NCI-H187 treated with DMSO at 0.1 percent for 48 hours (cell line): ENCODE measurements at regions not wholly inside any gene's neighbourhood (a gene's known extent, or its start where the extent isn't known, plus 50 kb on each side); places are given as distances from the start of the nearest gene placed in this dataset.
"Not testable (repeated sequence)": the region's sequence is repeated elsewhere in the genome, so short reads cannot be mapped to it uniquely, and the experiment has no call there.

Source experiments
- DNase-seq: peaks from one replicate; lab custom pipeline; 2025; lab: John Stamatoyannopoulos, UW

DNA sequence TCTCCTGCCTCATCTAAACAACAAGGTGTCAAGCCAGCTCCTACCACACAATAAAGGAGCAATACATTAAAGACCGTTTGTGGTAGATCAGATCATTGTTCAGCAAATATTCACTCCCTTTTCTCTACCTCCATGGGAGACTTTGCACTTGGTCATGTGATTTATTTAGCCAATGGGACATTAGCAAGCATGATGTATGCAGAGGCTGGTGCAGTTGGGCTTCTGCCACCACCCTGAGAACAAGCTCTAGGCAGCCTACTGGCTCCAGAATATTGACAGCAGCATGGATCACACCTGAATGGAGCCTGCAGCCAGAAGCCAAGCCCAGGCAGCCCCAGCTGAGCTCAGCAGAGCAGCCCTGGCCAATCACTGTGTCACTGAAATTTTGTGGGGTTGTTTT, 99.4 kb upstream of the UBE2E2 start:
- no peak for DNase-seq

GRCh38 chr3:23105048-23105447, 98.1 kb upstream of the UBE2E2 start:
- DNase-seq = no peak

- no peak for DNase-seq
Observed at GRCh38 chr3:23106666-23107065, 96.5 kb upstream of the UBE2E2 start.

- DNase-seq = no peak
Observed at GRCh38 chr3:23107221-23107620, 95.9 kb upstream of the UBE2E2 start.

- DNase-seq = no peak
Observed at GRCh38 chr3:23108451-23109057, 94.6 kb upstream of the UBE2E2 start.

GRCh38 chr3:23111286-23111685, 91.8 kb upstream of the UBE2E2 start:
- DNase-seq = no peak

DNA sequence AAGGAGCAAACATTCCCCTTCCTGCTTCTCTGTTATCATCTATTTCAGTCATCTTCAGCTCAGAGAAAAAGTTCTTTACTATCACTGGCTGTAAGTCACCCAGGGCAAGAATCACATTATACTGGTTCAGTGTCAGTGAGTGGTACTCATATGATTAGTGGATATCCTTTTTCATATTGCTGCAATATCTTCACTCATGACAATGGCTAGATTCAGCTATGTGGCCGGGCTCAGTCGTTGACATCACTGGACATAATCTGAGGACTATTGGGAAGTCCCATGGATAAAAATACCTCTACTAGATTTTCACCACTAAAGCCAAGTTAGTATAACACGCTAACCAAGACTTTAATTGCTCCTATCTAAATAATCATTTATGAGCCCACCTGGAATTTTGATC, 91.3 kb upstream of the UBE2E2 start:
- no peak for DNase-seq

GRCh38 chr3:23112491-23112890, 90.6 kb upstream of the UBE2E2 start:
- DNase-seq = no peak

- no peak for DNase-seq
Observed at GRCh38 chr3:23113455-23114171, 89.5 kb upstream of the UBE2E2 start.

GRCh38 chr3:23114432-23114831, 88.7 kb upstream of the UBE2E2 start:
- no peak for DNase-seq

DNA sequence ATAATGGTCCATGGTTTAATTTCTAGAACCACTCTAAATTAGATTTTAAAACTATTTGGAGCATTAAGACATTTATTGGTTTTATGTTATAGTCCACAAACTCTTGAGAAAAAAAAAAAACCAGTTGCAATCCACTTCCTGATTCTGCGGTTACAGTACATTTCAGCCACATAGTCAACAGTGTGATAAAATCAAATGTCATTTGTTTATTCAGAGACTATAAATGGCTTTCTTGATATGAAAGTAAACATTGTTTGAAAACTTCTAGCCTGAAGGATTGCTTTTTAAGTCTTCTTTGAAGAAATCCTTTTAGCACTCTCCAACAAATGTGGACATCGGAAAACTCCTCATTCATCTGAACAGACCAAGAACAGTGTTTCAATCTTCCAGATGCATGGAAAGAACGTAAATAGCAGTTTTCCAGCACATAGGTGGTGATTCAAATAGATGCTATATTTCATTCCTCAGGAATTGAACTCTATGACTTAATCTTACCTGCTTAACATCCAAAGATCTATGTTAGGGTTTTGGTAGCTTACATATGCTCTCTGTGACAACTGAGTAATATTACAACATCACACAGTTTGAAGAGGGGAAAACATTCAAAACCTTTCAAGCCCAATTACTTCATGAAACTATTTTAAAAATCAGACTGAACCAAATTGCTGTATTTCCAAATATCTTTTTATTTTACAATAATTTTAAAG, 87.8 kb upstream of the UBE2E2 start:
- DNase-seq = no peak

DNA sequence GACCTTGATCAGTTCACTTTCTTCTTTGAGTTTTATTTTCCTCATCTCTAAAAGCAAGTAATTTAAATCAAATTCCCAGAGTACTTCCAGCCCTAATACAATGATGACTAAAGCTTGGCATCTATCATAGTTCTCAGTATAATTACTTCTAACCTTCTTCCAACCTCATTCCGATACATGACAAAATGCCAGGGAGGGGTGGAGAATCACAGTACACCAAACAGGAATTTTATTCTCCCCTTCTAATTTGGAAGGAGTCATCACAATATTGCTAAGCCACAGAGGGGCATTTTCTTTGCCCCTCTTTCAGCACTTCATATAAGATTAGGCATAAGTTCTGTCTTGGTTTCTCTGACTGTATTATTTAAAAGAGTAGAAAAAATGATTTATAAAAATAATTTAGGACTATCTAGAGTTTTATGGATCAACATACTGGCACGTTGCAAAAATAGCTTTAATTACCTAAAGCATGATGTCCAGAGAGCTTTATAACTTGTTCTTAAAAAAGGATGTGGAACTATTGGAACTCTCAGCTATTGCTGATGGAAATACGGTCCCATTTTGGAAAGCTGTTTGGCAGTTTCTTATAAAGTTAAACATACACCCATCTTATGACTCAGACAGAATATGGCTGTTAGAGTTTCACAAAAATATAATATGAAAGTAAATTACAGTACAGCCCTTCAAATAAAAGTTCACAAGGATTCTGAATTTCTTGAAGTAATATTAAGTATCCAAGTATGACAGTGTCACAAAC, 86.9 kb upstream of the UBE2E2 start:
- DNase-seq = no peak

DNA sequence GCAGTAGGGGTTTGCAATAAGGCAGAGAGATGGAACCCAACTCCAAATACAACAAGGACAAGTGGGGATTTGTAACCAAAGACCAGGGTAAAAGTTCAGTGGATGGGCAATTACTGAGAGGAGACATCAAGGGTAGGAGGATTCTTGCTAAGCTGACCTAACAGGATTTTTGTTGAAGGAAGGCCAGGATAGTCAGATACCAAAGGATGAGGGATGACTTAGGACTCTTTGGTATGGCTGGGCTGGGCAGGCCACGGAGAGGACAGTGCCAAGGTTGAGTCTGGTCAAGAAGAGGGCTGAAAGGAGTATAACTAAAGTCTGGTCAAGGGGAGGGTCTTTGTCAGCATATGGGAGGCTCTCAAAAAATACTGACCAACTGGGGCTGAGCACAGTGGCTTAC, 85.3 kb upstream of the UBE2E2 start:
- DNase-seq = no peak

- DNase-seq = no peak
Observed at GRCh38 chr3:23127196-23127595, 75.9 kb upstream of the UBE2E2 start.

GRCh38 chr3:23128655-23129054, 74.5 kb upstream of the UBE2E2 start:
- DNase-seq = no peak

DNA sequence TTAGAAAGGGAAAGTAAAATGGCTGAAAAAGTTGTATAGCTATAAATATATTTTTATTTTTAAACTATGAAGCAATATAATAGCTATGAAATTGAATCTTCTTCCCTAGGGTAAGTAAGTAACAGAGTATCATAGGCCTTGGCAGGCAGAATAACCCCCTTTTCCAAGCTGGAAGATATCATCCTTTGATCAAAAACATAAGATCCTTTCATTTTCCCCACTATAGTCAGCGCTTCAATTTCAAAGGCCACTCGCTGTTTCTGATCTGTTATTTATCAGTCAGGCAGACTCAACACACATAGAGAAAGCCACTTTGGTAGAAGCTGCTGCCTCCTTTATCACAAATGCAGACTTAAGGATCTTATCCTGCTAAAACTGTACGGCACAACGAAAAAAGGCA, 74.0 kb upstream of the UBE2E2 start:
- DNase-seq = no peak

DNA sequence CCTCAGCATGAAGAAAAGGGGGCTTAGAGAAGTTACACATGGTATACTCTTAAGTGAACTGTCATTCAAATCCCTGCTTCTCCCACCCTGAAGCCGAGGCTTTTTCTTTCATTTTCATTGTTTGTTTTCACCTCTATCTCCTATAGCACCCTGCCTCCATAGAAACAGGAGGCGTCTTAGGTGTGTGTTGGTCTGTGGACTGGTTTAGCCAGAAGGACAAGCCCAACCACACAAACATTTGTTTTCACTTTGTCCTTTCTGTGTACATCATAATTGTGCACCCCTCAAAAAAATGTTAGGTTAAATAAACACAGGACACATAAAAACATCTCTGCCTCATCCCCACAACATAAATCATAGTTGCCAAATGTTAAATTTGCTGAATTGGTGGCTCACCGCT, 73.3 kb upstream of the UBE2E2 start:
- DNase-seq = no peak

DNA sequence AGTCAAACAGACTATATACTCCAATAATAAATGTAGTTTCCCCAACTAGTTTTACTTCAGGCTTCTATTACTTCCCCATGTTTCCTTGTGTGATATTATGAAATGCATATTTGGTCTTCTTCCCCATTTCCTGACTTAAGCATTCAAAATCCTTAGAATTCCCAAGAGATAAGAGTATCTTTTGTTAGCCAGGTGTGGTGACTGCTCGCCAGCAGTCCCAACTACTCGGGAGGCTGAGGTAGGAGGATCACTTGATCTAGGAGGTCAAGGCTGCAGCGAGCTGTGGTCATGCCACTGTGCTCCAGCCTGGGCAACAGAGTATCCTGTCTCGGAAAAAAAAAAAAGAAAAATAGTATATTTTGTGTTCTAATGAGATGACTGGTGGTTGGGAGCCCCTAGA, 72.7 kb upstream of the UBE2E2 start:
- no peak for DNase-seq

DNA sequence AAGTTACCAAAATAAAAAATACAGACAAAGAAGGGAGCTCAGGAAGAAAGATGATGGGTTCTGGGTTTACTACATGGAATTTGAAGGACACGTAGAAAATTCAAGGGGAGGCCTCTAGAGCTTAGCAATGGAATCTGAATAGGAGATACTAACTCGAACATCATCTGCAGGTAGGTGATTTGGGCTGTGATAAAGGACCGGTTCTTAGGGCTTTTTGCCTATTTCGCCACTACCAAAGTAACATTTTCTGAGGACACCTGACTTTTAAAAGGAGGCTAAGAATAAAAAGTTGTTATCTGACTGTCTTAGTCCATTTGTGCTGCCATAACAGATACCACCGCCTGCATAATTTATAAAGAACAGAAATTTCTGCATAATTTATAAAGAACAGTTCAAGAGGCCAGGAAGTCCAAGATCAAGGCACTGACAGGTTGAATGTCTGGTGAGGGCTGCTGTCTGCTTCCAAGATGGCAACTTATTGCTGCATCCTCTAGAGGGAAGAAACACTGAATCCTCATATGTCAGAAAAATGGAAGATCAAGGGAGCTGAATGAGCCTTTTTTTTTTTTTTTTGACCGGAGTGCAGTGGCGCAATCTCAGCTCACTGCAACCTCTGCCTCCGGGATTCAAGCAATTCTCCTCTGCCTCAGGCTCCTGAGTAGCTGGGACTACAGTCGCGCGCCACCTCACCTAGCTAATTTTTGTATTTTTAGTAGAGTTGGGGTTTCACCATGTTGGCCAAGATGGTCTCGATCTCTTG, 67.9 kb upstream of the UBE2E2 start:
- DNase-seq = no peak

- DNase-seq = no peak
Observed at GRCh38 chr3:23136054-23136453, 67.1 kb upstream of the UBE2E2 start.

DNA sequence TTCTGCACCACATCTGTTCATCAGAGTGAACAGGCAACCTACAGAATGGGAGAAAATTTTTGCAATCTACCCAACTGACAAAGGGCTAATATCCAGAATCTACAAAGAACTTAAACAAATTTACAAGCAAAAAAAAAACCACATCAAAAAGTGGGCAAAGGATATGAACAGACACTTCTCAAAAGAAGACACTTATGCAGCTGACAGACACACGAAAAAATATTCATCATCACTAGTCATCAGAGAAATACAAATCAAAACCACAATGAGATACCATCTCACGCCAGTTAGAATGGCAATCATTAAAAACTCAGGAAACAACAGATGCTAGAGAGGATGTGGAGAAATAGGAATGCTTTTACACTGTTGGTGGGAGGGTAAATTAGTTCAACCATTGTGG, 59.1 kb upstream of the UBE2E2 start:
- not testable (repeated sequence) for DNase-seq

DNA sequence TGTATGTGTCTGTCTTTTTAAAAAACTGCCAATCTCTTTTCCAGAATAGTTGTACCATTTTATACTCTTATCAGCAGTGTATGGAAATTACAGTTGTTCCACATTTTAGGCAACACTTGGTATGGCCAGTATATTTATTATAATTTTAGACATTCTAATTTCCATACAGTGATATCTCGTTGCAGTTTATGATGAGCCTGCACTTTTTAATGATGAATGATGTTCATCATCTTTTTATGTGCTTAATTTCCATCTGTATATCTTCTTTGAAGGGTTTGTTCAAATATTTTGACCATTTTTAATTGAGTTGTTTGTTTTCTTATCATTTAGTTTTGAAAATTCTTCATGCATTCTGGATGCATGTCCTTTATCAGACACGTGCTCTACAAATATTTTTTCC, 57.0 kb upstream of the UBE2E2 start:
- no peak for DNase-seq
